IMR-90 (cell line): ENCODE measurements at regions not wholly inside any gene's neighbourhood (a gene's known extent, or its start where the extent isn't known, plus 50 kb on each side); places are given as distances from the start of the nearest gene placed in this dataset.

Experiments
- ATAC-seq: fragments of 200-7000 bp; cut with Tn5 transposase; 2 replicates; pipeline ENCODE4 v1.9.1; 2020; ENCODE audit warnings: low read depth, mild to moderate bottlenecking, moderate library complexity
- BruUV-seq: library from RNA; stranded (reverse); fragments of 400-500 nt; replicated peaks from 2 replicates; lab custom pipeline; 2021; lab: Mats Ljungman, UMichigan
- CTCF ChIA-PET: fragments of 300-600 bp; formaldehyde crosslinking; extraction: SDS; loops from one replicate; lab custom pipeline; 2021; ENCODE audit warnings: antibody characterized with exemption; lab: Yijun Ruan, JAX
- POLR2A ChIA-PET: fragments of 300-600 bp; sonication (Branson Sonifier 250); formaldehyde crosslinking; loops from one replicate; lab custom pipeline; 2022; ENCODE audit warnings: antibody characterized with exemption; ENCODE audit not compliant: unreplicated experiment; lab: Charles Lee
- DNase-seq: peaks from one replicate; pipeline ENCODE4 v3.0.0; 2013
- H2AFZ ChIP-seq: replicated peaks from 2 replicates; pipeline ENCODE3; 2013; ENCODE audit warnings: low read length, mild to moderate bottlenecking; ENCODE audit not compliant: poor library complexity
- H2AK5ac ChIP-seq: 2 replicates; pipeline ENCODE4 v1.6.1; 2013; ENCODE audit warnings: low read depth, low read length, inconsistent platforms
- H2AK9ac ChIP-seq: replicated peaks from 2 replicates; pipeline ENCODE3; 2013; ENCODE audit warnings: mild to moderate bottlenecking, low read depth, low read length, moderate library complexity; ENCODE audit not compliant: poor library complexity
- H2BK120ac ChIP-seq: 2 replicates; pipeline ENCODE4 v1.6.1; 2013; ENCODE audit warnings: low read depth, low read length, inconsistent platforms
- H2BK15ac ChIP-seq: 3 replicates; pipeline ENCODE4 v1.6.1; 2013; ENCODE audit warnings: low read depth, low read length, inconsistent platforms
- H2BK20ac ChIP-seq: 2 replicates; pipeline ENCODE4 v1.6.1; 2013; ENCODE audit warnings: low read depth, mild to moderate bottlenecking, inconsistent platforms, low read length, moderate library complexity
- H2BK5ac ChIP-seq: 2 replicates; pipeline ENCODE4 v1.6.1; 2013; ENCODE audit warnings: mild to moderate bottlenecking, low read depth, low read length, inconsistent platforms; ENCODE audit not compliant: poor library complexity, severe bottlenecking
- H3K14ac ChIP-seq: replicated peaks from 2 replicates; pipeline ENCODE4 v1.6.1; 2013; ENCODE audit warnings: low read depth, low read length, inconsistent platforms
- H3K18ac ChIP-seq: 2 replicates; pipeline ENCODE4 v1.6.1; 2013; ENCODE audit warnings: low read depth, low read length, control low read depth
- H3K23ac ChIP-seq: 2 replicates; pipeline ENCODE4 v1.6.1; 2013; ENCODE audit warnings: low read depth, low read length, inconsistent platforms
- H3K27ac ChIP-seq: 2 replicates; pipeline ENCODE4 v1.5.1; 2013; ENCODE audit warnings: mild to moderate bottlenecking, control low read depth, low read length; ENCODE audit not compliant: insufficient read depth
- H3K27me3 ChIP-seq: 2 replicates; pipeline ENCODE4 v1.6.1; 2013; ENCODE audit warnings: low read length; ENCODE audit not compliant: control insufficient read depth, insufficient read depth
- H3K36me3 ChIP-seq: 2 replicates; pipeline ENCODE4 v1.6.1; 2013; ENCODE audit warnings: low read length, mixed read lengths; ENCODE audit not compliant: control insufficient read depth, insufficient read depth
- H3K4ac ChIP-seq: 2 replicates; pipeline ENCODE4 v1.6.1; 2013; ENCODE audit warnings: low read depth, low read length, inconsistent platforms
- H3K4me1 ChIP-seq: 2 replicates; pipeline ENCODE4 v1.6.1; 2013; ENCODE audit warnings: low read length, mixed read lengths; ENCODE audit not compliant: control insufficient read depth, insufficient read depth
- H3K4me2 ChIP-seq: 2 replicates; pipeline ENCODE4 v1.6.1; 2013; ENCODE audit warnings: low read depth, mild to moderate bottlenecking, control low read depth, low read length, moderate library complexity
- H3K4me3 ChIP-seq: 2 replicates; pipeline ENCODE4 v1.5.1; 2013; ENCODE audit warnings: low read depth, mild to moderate bottlenecking, control low read depth, low read length, moderate library complexity; ENCODE audit not compliant: insufficient read depth
- H3K56ac ChIP-seq: 2 replicates; pipeline ENCODE4 v1.6.1; 2013; ENCODE audit warnings: low read length, inconsistent platforms; ENCODE audit not compliant: insufficient read depth; ENCODE audit errors: extremely low read depth
- H3K79me1 ChIP-seq, 2 experiments: 2 replicates each; pipeline ENCODE4 v1.6.1; 2013; ENCODE audit warnings: low read length in 2 of 2, inconsistent platforms in 1 of 2, low read depth in 1 of 2
- H3K9ac ChIP-seq: 2 replicates; pipeline ENCODE4 v1.6.1; 2013; ENCODE audit warnings: low read depth, low read length, control low read depth
- H3K9me1 ChIP-seq: 2 replicates; pipeline ENCODE4 v1.6.1; 2013; ENCODE audit warnings: low read length, inconsistent platforms; ENCODE audit not compliant: insufficient read depth
- H3K9me3 ChIP-seq: 2 replicates; pipeline ENCODE4 v1.6.1; 2013; ENCODE audit warnings: low read length; ENCODE audit not compliant: control insufficient read depth, insufficient read depth
- H4K20me1 ChIP-seq: 2 replicates; pipeline ENCODE4 v1.6.1; 2013; ENCODE audit warnings: low read length, inconsistent platforms; ENCODE audit not compliant: insufficient read depth
- H4K5ac ChIP-seq: 2 replicates; pipeline ENCODE4 v1.6.1; 2013; ENCODE audit warnings: mild to moderate bottlenecking, low read depth, low read length, control low read depth
- H4K8ac ChIP-seq, 2 experiments: 2 replicates each; pipeline ENCODE4 v1.6.1; 2013; ENCODE audit warnings: low read depth in 2 of 2, low read length in 2 of 2, control low read depth in 1 of 2, inconsistent platforms in 1 of 2
- H4K91ac ChIP-seq: 2 replicates; pipeline ENCODE4 v1.6.1; 2013; ENCODE audit warnings: low read depth, low read length, inconsistent platforms; ENCODE audit not compliant: insufficient read depth
- BHLHE40 ChIP-seq: fragments of 150-350 bp; IDR thresholded peaks from 2 replicates; pipeline ENCODE4 v1.6.1; 2016; ENCODE audit warnings: mild to moderate bottlenecking, low read depth, low read length
- CHD1 ChIP-seq: IDR thresholded peaks from 2 replicates; pipeline ENCODE4 v1.6.1; 2012; ENCODE audit warnings: low read depth, low read length, improper control_type of control experiment
- FOS ChIP-seq: fragments of 150-350 bp; IDR thresholded peaks from 2 replicates; pipeline ENCODE4 v1.6.1; 2016; ENCODE audit warnings: low read depth, low read length
- MAFK ChIP-seq: IDR thresholded peaks from 2 replicates; pipeline ENCODE4 v1.6.1; 2012; ENCODE audit warnings: low read depth, low read length, improper control_type of control experiment
- MAZ ChIP-seq: IDR thresholded peaks from 2 replicates; pipeline ENCODE4 v1.6.1; 2012; ENCODE audit warnings: low read depth, mild to moderate bottlenecking, low read length, improper control_type of control experiment, moderate library complexity, borderline replicate concordance
- MXI1 ChIP-seq: IDR thresholded peaks from 2 replicates; pipeline ENCODE4 v1.6.1; 2012; ENCODE audit warnings: low read depth, mild to moderate bottlenecking, low read length, moderate library complexity, borderline replicate concordance
- NFE2L2 ChIP-seq: fragments of 150-350 bp; IDR thresholded peaks from 2 replicates; pipeline ENCODE4 v1.6.1; 2016; ENCODE audit warnings: low read depth, mild to moderate bottlenecking, low read length
- POLR2A ChIP-seq: IDR thresholded peaks from 2 replicates; pipeline ENCODE4 v1.6.1; 2012; ENCODE audit warnings: mild to moderate bottlenecking, low read depth, low read length
- RAD21 ChIP-seq: IDR thresholded peaks from 2 replicates; pipeline ENCODE4 v1.6.1; 2012; ENCODE audit warnings: low read length, improper control_type of control experiment
- RCOR1 ChIP-seq: IDR thresholded peaks from 2 replicates; pipeline ENCODE4 v1.6.1; 2012; ENCODE audit warnings: mild to moderate bottlenecking, low read length, improper control_type of control experiment; ENCODE audit not compliant: insufficient replicate concordance
- RFX5 ChIP-seq: IDR thresholded peaks from 2 replicates; pipeline ENCODE4 v1.8.0; 2012; ENCODE audit warnings: low read depth, mild to moderate bottlenecking, low read length, moderate library complexity
- WGBS, 2 experiments: methylation state at CpG; one replicate each; pipeline versions ENCODE4 v1.1.5 to v1.1.7; 2013; ENCODE audit warnings: missing lambda C conversion rate in 2 of 2; ENCODE audit not compliant: insufficient read length in 1 of 2; ENCODE audit errors: extremely low coverage in 2 of 2; 5-methylcytosine and 5-hydroxymethylcytosine counted together
- dilution Hi-C: fragments of 300-500 bp; cut with HindIII; formaldehyde crosslinking; loops from one replicate; pipeline ENCODE4 v1.14.3; 2018; ENCODE audit warnings: low sequenced_read_pairs; ENCODE audit not compliant: unreplicated experiment
- in situ Hi-C: fragments of 300-500 bp; cut with MboI; formaldehyde crosslinking; loops from 3 replicates; pipeline ENCODE4 v1.14.3; 2019; ENCODE audit warnings: low sequenced_read_pairs, inconsistent platforms, mixed read lengths
- intact Hi-C: fragments of 100-400 bp; cut with micrococcal nuclease; formaldehyde crosslinking; loops from 2 replicates; pipeline ENCODE4 v1.10.0; 2022
- TF ChIP-seq, protein P1 (sequence below): fragments of 150-350 bp; IDR thresholded peaks from 2 replicates; pipeline ENCODE4 v1.6.1; 2016; ENCODE audit warnings: low read depth, mild to moderate bottlenecking, low read length, moderate library complexity, borderline replicate concordance
- TF ChIP-seq, protein P2 (sequence below): conservative IDR thresholded peaks from 2 replicates; pipeline ENCODE4 v1.5.1; 2012; ENCODE audit warnings: mild to moderate bottlenecking, low read depth, low read length, improper control_type of control experiment
- TF ChIP-seq, protein P3 (sequence below): fragments of 150-350 bp; IDR thresholded peaks from 2 replicates; pipeline ENCODE4 v1.6.1; 2017; ENCODE audit warnings: mild to moderate bottlenecking, antibody characterized with exemption, low read length, low read depth

DNA sequence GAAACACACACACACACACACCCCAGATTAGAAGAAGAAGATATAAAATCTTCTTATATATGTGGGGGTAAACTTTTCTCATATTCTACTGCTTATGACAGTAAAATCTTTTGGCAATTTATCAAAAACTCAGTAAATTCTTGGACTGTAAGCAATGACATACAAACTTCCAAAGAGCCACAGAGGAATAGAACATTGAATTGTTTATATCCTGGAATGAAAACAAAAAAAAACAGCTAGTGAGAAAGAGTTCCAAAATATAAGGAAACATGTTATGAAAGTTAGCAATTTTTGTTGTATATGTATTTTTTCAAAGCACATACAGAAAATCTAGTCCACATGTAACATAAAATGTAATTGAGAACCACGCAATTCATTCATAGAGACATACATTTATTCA, 764.9 kb downstream of the DSC3 start:
- no peak overlapping the region for H3K56ac ChIP-seq
- intact Hi-C loops (no loop called here), dilution Hi-C loops (no loop called here), in situ Hi-C loops (no loop called here)
- H2BK15ac ChIP-seq: no peak overlapping the region
- H4K8ac ChIP-seq: no peak overlapping the region
- H3K23ac ChIP-seq: no peak overlapping the region
- H2BK20ac ChIP-seq: no peak overlapping the region
- H3K4me1 ChIP-seq: no peaks in the 10 kb centered on the region
- no peaks in the 10 kb centered on the region for H3K27me3 ChIP-seq
- ChIA-PET CTCF (no interaction called here), POLR2A (no interaction called here)
- no peak overlapping the region for H2AK5ac ChIP-seq
- ATAC-seq (no peak), DNase-seq (no peak)
- H2AFZ ChIP-seq: no peak overlapping the region
- no peak overlapping the region for H3K4ac ChIP-seq
- H2BK120ac ChIP-seq: no peak overlapping the region
- H3K14ac ChIP-seq: no peak overlapping the region
- H4K20me1 ChIP-seq: no peaks in the 10 kb centered on the region
- H3K9me3 ChIP-seq: no peaks in the 10 kb centered on the region
- no peak overlapping the region for H3K9ac ChIP-seq
- H3K9me1 ChIP-seq: no peaks in the 10 kb centered on the region
- no peak overlapping the region for H3K18ac ChIP-seq
- no peak overlapping the region for H4K5ac ChIP-seq
- TF ChIP-seq, protein P1, sequence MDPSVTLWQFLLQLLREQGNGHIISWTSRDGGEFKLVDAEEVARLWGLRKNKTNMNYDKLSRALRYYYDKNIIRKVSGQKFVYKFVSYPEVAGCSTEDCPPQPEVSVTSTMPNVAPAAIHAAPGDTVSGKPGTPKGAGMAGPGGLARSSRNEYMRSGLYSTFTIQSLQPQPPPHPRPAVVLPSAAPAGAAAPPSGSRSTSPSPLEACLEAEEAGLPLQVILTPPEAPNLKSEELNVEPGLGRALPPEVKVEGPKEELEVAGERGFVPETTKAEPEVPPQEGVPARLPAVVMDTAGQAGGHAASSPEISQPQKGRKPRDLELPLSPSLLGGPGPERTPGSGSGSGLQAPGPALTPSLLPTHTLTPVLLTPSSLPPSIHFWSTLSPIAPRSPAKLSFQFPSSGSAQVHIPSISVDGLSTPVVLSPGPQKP: no peak
- TF ChIP-seq, protein P2, sequence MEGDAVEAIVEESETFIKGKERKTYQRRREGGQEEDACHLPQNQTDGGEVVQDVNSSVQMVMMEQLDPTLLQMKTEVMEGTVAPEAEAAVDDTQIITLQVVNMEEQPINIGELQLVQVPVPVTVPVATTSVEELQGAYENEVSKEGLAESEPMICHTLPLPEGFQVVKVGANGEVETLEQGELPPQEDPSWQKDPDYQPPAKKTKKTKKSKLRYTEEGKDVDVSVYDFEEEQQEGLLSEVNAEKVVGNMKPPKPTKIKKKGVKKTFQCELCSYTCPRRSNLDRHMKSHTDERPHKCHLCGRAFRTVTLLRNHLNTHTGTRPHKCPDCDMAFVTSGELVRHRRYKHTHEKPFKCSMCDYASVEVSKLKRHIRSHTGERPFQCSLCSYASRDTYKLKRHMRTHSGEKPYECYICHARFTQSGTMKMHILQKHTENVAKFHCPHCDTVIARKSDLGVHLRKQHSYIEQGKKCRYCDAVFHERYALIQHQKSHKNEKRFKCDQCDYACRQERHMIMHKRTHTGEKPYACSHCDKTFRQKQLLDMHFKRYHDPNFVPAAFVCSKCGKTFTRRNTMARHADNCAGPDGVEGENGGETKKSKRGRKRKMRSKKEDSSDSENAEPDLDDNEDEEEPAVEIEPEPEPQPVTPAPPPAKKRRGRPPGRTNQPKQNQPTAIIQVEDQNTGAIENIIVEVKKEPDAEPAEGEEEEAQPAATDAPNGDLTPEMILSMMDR: no peak
- TF ChIP-seq BHLHE40 (no peak), RAD21 (no peak), MXI1 (no peak), MAFK (no peak), RCOR1 (no peak), CHD1 (no peak), MAZ (no peak), FOS (no peak), RFX5 (no peak), NFE2L2 (no peak), POLR2A (no peak)
- TF ChIP-seq, protein P3, sequence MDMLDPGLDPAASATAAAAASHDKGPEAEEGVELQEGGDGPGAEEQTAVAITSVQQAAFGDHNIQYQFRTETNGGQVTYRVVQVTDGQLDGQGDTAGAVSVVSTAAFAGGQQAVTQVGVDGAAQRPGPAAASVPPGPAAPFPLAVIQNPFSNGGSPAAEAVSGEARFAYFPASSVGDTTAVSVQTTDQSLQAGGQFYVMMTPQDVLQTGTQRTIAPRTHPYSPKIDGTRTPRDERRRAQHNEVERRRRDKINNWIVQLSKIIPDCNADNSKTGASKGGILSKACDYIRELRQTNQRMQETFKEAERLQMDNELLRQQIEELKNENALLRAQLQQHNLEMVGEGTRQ: no peak
- no peaks in the 10 kb centered on the region for H3K36me3 ChIP-seq
- no peak overlapping the region for H4K91ac ChIP-seq
- no peak overlapping the region for H3K27ac ChIP-seq
- no peak overlapping the region for H2AK9ac ChIP-seq
- no TSS peak for BruUV-seq
- H3K79me1 ChIP-seq: no peaks in the 10 kb centered on the region
- no peak overlapping the region for H3K4me3 ChIP-seq
- H3K4me2 ChIP-seq: no peak overlapping the region
- no CpG with 5 or more reads among the region's 1 CpG for WGBS, 2 experiments
- no peak overlapping the region for H2BK5ac ChIP-seq
